ENCODE measurements at regions not wholly inside any gene's neighbourhood (a gene's known extent, or its start where the extent isn't known, plus 50 kb on each side); places are given as distances from the start of the nearest gene placed in this dataset.

DNA sequence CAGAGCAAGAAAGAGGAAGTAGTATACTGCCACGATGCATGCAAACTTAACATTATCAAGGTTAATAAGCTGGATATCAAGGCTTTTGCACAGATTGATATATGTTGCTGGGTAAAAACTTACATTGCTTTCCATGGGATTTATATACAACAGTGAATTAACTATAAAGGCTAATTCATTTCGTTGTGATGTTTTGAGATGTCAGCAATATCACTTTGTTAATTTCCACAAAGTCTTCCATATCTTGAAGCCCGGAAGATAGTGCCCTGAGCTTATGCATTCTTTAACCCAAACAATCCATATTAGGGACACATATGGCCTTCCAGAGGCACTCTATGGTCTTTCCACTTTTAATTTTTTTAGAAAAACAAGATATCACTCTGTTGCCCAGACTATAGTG, 603.5 kb downstream of the MAFB start:
- H2BK120ac ChIP-seq (replicated peaks; ENCODE audit: low read depth, low read length): no peak overlapping the region
- no peak overlapping the region for H4K8ac ChIP-seq (ENCODE audit: extremely low read depth, insufficient read depth, low read length)
- FAIRE-seq (no peak), DNase-seq (ENCODE audit: low read depth in 1 of 2, low spot score in 2 of 2) (no peak)
- H3K27me3 ChIP-seq (replicated peaks in 1 of 4; ENCODE audit: control insufficient read depth in 3 of 4, extremely low read depth in 1 of 4, insufficient read depth in 3 of 4, low read length in 3 of 4): no peaks in the 10 kb centered on the region
- H3K14ac ChIP-seq (ENCODE audit: insufficient read length): no peak overlapping the region
- H3K4ac ChIP-seq (replicated peaks; ENCODE audit: insufficient read length, low read depth, low read length): no peak overlapping the region
- no peak overlapping the region for H2BK12ac ChIP-seq (ENCODE audit: low read depth, low read length)
- ChIA-PET CTCF (ENCODE audit: partially characterized antibody) (no interaction called here), POLR2A (ENCODE audit: partially characterized antibody) (no interaction called here)
- 88% methylated on average over 3 of the region's 3 CpGs; no CpG with 5 or more reads in 1 of the 2 experiments for WGBS, 2 experiments (ENCODE audit: extremely low coverage in 1 of 2, insufficient coverage in 1 of 2, insufficient read length in 1 of 2, insufficient replicate concordance in 2 of 2, low coverage in 1 of 2, low lambda C conversion rate in 2 of 2, missing lambda C conversion rate in 1 of 2)
- no peaks in the 10 kb centered on the region for H4K20me1 ChIP-seq (replicated peaks in 1 of 2; ENCODE audit: control insufficient read depth in 1 of 2, insufficient read depth in 2 of 2, low read length in 2 of 2)
- H2BK5ac ChIP-seq (ENCODE audit: low read depth, low read length): no peak overlapping the region
- H2BK20ac ChIP-seq (ENCODE audit: low read length): no peak overlapping the region
- no peaks in the 10 kb centered on the region for H3K23me2 ChIP-seq (ENCODE audit: low read depth, low read length)
- no peak overlapping the region for H2AFZ ChIP-seq (ENCODE audit: low read length)
- H3K4me3 ChIP-seq (ENCODE audit: extremely low read depth in 1 of 4, insufficient read depth in 2 of 4, low read depth in 3 of 4, low read length in 4 of 4): no peak overlapping the region
- H3K36me3 ChIP-seq (ENCODE audit: control insufficient read depth in 2 of 4, insufficient read depth in 4 of 4, low read length in 3 of 4): no peaks in the 10 kb centered on the region
- TF ChIP-seq ZNF274 (IDR thresholded peaks at IDR 0.05; ENCODE audit: borderline replicate concordance, extremely low read depth, low read length): no peak
- TF ChIP-seq TAF1 (IDR thresholded peaks at IDR 0.05; ENCODE audit: low read depth, low read length): no peak
- TF ChIP-seq RFX5 (IDR thresholded peaks at IDR 0.05; ENCODE audit: borderline replicate concordance, low read depth, low read length): no peak
- no peak for TF ChIP-seq SP4 (IDR thresholded peaks at IDR 0.05; ENCODE audit: low read length)
- TF ChIP-seq POLR2A (IDR thresholded peaks at IDR 0.05; ENCODE audit: control extremely low read depth in 1 of 2, low read depth in 2 of 2, low read length in 2 of 2): no peak
- no peak for TF ChIP-seq YY1 (IDR thresholded peaks at IDR 0.05; ENCODE audit: low read depth, low read length)
- TF ChIP-seq NRF1 (IDR thresholded peaks at IDR 0.05; ENCODE audit: low read depth, low read length): no peak
- TF ChIP-seq, protein P1, sequence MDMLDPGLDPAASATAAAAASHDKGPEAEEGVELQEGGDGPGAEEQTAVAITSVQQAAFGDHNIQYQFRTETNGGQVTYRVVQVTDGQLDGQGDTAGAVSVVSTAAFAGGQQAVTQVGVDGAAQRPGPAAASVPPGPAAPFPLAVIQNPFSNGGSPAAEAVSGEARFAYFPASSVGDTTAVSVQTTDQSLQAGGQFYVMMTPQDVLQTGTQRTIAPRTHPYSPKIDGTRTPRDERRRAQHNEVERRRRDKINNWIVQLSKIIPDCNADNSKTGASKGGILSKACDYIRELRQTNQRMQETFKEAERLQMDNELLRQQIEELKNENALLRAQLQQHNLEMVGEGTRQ (IDR thresholded peaks at IDR 0.05; ENCODE audit: low read length): no peak
- no peak for TF ChIP-seq SP2 (IDR thresholded peaks at IDR 0.05; ENCODE audit: low read length)
- TF ChIP-seq, protein P2, sequence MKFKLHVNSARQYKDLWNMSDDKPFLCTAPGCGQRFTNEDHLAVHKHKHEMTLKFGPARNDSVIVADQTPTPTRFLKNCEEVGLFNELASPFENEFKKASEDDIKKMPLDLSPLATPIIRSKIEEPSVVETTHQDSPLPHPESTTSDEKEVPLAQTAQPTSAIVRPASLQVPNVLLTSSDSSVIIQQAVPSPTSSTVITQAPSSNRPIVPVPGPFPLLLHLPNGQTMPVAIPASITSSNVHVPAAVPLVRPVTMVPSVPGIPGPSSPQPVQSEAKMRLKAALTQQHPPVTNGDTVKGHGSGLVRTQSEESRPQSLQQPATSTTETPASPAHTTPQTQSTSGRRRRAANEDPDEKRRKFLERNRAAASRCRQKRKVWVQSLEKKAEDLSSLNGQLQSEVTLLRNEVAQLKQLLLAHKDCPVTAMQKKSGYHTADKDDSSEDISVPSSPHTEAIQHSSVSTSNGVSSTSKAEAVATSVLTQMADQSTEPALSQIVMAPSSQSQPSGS (IDR thresholded peaks at IDR 0.05; ENCODE audit: low read length): no peak
- TF ChIP-seq EP300 (IDR thresholded peaks at IDR 0.05; ENCODE audit: borderline replicate concordance in 1 of 2, low read depth in 2 of 2, low read length in 2 of 2): no peak
- TF ChIP-seq SUZ12 (IDR thresholded peaks at IDR 0.05; ENCODE audit: low read length): no peak
- H4K5ac ChIP-seq (ENCODE audit: insufficient read length, low read depth, low read length): no peak overlapping the region
- H3K56ac ChIP-seq (replicated peaks; ENCODE audit: insufficient read length, low read depth, low read length): no peak overlapping the region
- H3K79me2 ChIP-seq (ENCODE audit: control insufficient read depth in 1 of 2, insufficient read depth in 2 of 2, low read length in 2 of 2): no peaks in the 10 kb centered on the region
- H4K91ac ChIP-seq (replicated peaks; ENCODE audit: insufficient read length, low read length): no peak overlapping the region
- no peak overlapping the region for H3K23ac ChIP-seq (ENCODE audit: insufficient read length)
- no peak overlapping the region for H3K9ac ChIP-seq (replicated peaks in 1 of 4; ENCODE audit: extremely low read depth in 1 of 4, low read depth in 3 of 4, low read length in 3 of 4)
- H3K18ac ChIP-seq (ENCODE audit: extremely low read depth, low read length): no peak overlapping the region
- no peaks in the 10 kb centered on the region for H3K79me1 ChIP-seq (ENCODE audit: low read depth, low read length)
- H3K4me2 ChIP-seq (ENCODE audit: insufficient read depth in 1 of 2, low read depth in 2 of 2, low read length in 2 of 2): no peak overlapping the region
- no peak overlapping the region for H3K27ac ChIP-seq (ENCODE audit: low read depth, low read length)
- H3K4me1 ChIP-seq (replicated peaks in 1 of 4; ENCODE audit: control insufficient read depth in 3 of 4, insufficient read depth in 4 of 4, low read length in 3 of 4): no peaks in the 10 kb centered on the region; a peak in 1 of 7 replicates
- no peak overlapping the region for H2AK5ac ChIP-seq (ENCODE audit: low read depth, low read length)
- no peak overlapping the region for H2BK15ac ChIP-seq (ENCODE audit: low read length)
- H3K9me3 ChIP-seq (ENCODE audit: insufficient read depth in 2 of 2, low read depth in 1 of 2, low read length in 1 of 2): no peaks in the 10 kb centered on the region
